ENCODE measurements at regions not wholly inside any gene's neighbourhood (a gene's known extent, or its start where the extent isn't known, plus 50 kb on each side); places are given as distances from the start of the nearest gene placed in this dataset.
"Not testable (repeated sequence)": the region's sequence is repeated elsewhere in the genome, so short reads cannot be mapped to it uniquely, and the experiment has no call there.

- DNase-seq (ENCODE audit: low read depth, low spot score): no peak
Observed at GRCh38 chr14:84236290-84236689, 1293.7 kb upstream of the FLRT2 start.

GRCh38 chr14:84237881-84238280, 1292.1 kb upstream of the FLRT2 start:
- DNase-seq (ENCODE audit: low read depth, low spot score): peak; percentile 18

GRCh38 chr14:84247693-84248092, 1282.3 kb upstream of the FLRT2 start:
- DNase-seq (ENCODE audit: low read depth, low spot score): no peak

- DNase-seq (ENCODE audit: low read depth, low spot score): no peak
Observed at GRCh38 chr14:84250893-84251292, 1279.1 kb upstream of the FLRT2 start.

GRCh38 chr14:84251411-84252115, 1278.4 kb upstream of the FLRT2 start:
- no peak for DNase-seq (ENCODE audit: low read depth, low spot score)

GRCh38 chr14:84252706-84253105, 1277.2 kb upstream of the FLRT2 start:
- no peak for DNase-seq (ENCODE audit: low read depth, low spot score)

- no peak for DNase-seq (ENCODE audit: low read depth, low spot score)
Observed at GRCh38 chr14:84253326-84253725, 1276.6 kb upstream of the FLRT2 start.

- no peak for DNase-seq (ENCODE audit: low read depth, low spot score)
Observed at GRCh38 chr14:84254290-84254689, 1275.7 kb upstream of the FLRT2 start.

- no peak for DNase-seq (ENCODE audit: low read depth, low spot score)
Observed at GRCh38 chr14:84262932-84263331, 1267.0 kb upstream of the FLRT2 start.

- no peak for DNase-seq (ENCODE audit: low read depth, low spot score)
Observed at GRCh38 chr14:84272290-84272721, 1257.6 kb upstream of the FLRT2 start.

GRCh38 chr14:84273181-84273580, 1256.8 kb upstream of the FLRT2 start:
- DNase-seq (ENCODE audit: low read depth, low spot score): no peak

GRCh38 chr14:84282618-84283017, 1247.3 kb upstream of the FLRT2 start:
- DNase-seq (ENCODE audit: low read depth, low spot score): no peak

GRCh38 chr14:84288781-84289180, 1241.2 kb upstream of the FLRT2 start:
- DNase-seq (ENCODE audit: low read depth, low spot score): no peak

- no peak for DNase-seq (ENCODE audit: low read depth, low spot score)
Observed at GRCh38 chr14:84298663-84299195, 1231.2 kb upstream of the FLRT2 start.

- DNase-seq (ENCODE audit: low read depth, low spot score): no peak
Observed at GRCh38 chr14:84303140-84303539, 1226.8 kb upstream of the FLRT2 start.

- DNase-seq (ENCODE audit: low read depth, low spot score): no peak
Observed at GRCh38 chr14:84312551-84312950, 1217.4 kb upstream of the FLRT2 start.

- no peak for DNase-seq (ENCODE audit: low read depth, low spot score)
Observed at GRCh38 chr14:84323450-84323849, 1206.5 kb upstream of the FLRT2 start.

- DNase-seq (ENCODE audit: low read depth, low spot score): no peak
Observed at GRCh38 chr14:84323978-84324377, 1206.0 kb upstream of the FLRT2 start.

GRCh38 chr14:84336433-84336832, 1193.5 kb upstream of the FLRT2 start:
- DNase-seq (ENCODE audit: low read depth, low spot score): no peak

- DNase-seq (ENCODE audit: low read depth, low spot score): no peak
Observed at GRCh38 chr14:84340938-84341337, 1189.0 kb upstream of the FLRT2 start.

GRCh38 chr14:84341867-84342266, 1188.1 kb upstream of the FLRT2 start:
- DNase-seq (ENCODE audit: low read depth, low spot score): not testable (repeated sequence)

- peak; percentile 36 for DNase-seq (ENCODE audit: low read depth, low spot score)
Observed at GRCh38 chr14:84343656-84344055, 1186.3 kb upstream of the FLRT2 start.

- no peak for DNase-seq (ENCODE audit: low read depth, low spot score)
Observed at GRCh38 chr14:84351646-84352045, 1178.3 kb upstream of the FLRT2 start.

GRCh38 chr14:84361476-84361875, 1168.5 kb upstream of the FLRT2 start:
- DNase-seq (ENCODE audit: low read depth, low spot score): no peak

All from brain pericyte (primary cell).